KOPT-K1 (cell line): ENCODE measurements at regions not wholly inside any gene's neighbourhood (a gene's known extent, or its start where the extent isn't known, plus 50 kb on each side); places are given as distances from the start of the nearest gene placed in this dataset.

Source experiments
- H3K27ac ChIP-seq: fragments of 200-600 bp; sonication (generic); 2 replicates; pipeline ENCODE4 v1.5.1; 2016; ENCODE audit warnings: antibody characterized with exemption, mild to moderate bottlenecking, low read depth, low read length; ENCODE audit not compliant: poor library complexity, severe bottlenecking
- H3K36me3 ChIP-seq: fragments of 200-600 bp; sonication (generic); 2 replicates; pipeline ENCODE4 v1.5.1; 2017; ENCODE audit warnings: antibody characterized with exemption, mild to moderate bottlenecking, low read length, moderate library complexity; ENCODE audit not compliant: insufficient read depth
- H3K9me3 ChIP-seq: fragments of 200-600 bp; sonication (generic); 2 replicates; pipeline ENCODE4 v1.5.1; 2017; ENCODE audit warnings: antibody characterized with exemption, low read length, mild to moderate bottlenecking; ENCODE audit not compliant: insufficient read depth, poor library complexity, severe bottlenecking

DNA sequence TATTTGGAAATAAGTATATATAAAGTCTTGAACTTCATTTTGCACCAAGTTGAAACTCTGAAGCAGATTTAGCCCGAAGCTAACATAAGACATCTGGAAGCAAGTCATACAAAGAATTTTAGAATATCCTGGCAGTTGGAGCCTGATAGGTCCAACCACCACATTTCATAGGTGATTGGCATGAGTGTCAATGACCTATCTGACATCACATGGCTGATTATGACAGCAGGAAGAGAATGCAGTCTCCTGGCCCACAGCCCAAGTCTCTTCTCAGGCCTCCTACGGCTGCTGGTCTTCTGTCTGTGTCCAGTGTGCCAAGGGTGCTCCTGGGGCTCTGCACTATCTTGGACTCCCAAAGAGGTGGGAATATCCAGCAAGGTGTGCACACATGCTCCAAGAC lies 325.7 kb upstream of the ACVR2A start:
- Histone ChIP-seq H3K9me3 (no peaks in the 10 kb centered on the region), H3K36me3 (no peaks in the 10 kb centered on the region), H3K27ac (no peak overlapping the region)

DNA sequence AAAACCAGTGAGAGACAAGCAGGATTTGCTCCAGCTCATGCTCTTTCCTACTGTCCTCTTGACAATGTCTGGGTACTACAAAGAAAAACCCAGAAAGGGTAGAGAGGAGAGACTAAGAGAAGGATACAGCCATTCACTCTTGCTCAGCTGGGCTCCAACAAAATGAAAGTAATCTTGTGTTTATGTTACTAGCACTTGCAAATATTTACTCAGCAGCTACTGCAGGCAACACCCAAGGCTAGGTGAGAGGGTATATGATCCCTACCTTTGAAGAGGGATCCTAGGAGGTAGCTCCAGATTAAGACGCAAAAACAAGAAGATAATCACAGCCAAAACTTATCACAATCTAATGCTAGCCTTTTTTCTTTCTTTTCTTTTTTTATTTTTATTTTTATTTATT lies 329.6 kb upstream of the ACVR2A start:
- Histone ChIP-seq H3K27ac (no peak overlapping the region), H3K9me3 (no peaks in the 10 kb centered on the region), H3K36me3 (no peaks in the 10 kb centered on the region)

DNA sequence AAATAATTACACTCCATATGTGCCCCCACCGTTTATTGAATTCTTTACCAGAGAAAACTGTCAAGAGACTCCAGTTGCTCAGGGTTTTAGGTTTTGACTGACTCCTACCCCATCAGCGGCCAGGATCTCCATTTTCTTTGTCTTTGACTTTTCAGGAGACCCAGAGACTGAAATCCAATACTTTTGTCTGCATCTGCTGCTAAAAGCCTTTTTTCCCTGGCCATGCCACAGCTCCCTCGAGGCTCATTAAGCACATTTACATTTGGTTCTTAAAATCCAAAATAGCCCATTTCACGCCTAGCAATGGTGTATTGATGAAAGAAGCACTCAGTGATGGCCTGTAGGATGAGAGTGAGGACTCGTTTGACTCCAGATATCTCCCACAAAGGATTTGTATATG lies 332.6 kb upstream of the ACVR2A start:
- H3K27ac ChIP-seq, result no peak overlapping the region
- H3K36me3 ChIP-seq, result no peaks in the 10 kb centered on the region
- H3K9me3 ChIP-seq, result no peaks in the 10 kb centered on the region

DNA sequence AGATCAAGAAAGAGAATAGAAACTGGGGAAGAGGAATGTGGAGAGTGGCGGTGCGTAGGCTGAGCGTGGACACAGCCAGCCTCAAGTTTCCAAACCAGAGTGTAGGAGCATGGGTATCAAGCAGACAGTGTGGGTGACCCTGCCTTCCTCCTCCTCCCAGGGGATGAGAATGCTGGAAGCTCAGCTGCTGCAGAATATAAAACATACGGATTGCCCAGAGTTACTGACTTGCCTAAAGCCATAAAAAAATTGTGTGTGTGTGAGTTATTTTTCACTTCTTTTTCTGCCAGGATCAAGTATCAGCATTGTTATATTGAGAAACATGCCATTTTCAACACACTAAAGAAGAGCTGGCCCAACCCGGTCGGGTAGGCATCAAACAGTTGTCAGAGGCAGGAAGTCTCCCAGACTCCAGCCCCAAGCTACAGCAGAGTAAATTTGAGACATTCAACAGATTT lies 333.3 kb upstream of the ACVR2A start:
- Histone ChIP-seq H3K9me3 (no peaks in the 10 kb centered on the region), H3K27ac (no peak overlapping the region)

DNA sequence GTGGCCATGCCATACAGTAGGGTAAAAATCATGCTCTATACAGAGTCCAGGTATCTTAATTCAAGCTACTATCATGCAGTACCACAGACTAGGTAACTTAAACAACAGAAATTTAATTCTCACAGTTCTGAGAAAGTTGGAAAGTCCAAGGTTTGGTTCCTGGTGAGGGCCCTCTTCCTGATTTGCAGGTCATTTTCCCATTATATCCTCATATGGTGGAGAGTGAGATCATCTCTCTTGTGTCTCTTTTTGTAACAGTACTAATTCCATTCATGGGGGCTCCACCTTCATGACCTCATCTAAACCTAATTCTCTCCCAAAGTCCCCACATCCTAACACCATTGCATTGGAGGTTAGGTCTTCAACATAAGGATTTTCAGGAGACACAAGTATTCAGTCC lies 335.0 kb upstream of the ACVR2A start:
- Histone ChIP-seq H3K27ac (no peak overlapping the region), H3K36me3 (no peaks in the 10 kb centered on the region), H3K9me3 (no peaks in the 10 kb centered on the region)

More for the DNA sequence above, 333.3 kb upstream of the ACVR2A start:
- no peaks in the 10 kb centered on the region for H3K36me3 ChIP-seq

DNA sequence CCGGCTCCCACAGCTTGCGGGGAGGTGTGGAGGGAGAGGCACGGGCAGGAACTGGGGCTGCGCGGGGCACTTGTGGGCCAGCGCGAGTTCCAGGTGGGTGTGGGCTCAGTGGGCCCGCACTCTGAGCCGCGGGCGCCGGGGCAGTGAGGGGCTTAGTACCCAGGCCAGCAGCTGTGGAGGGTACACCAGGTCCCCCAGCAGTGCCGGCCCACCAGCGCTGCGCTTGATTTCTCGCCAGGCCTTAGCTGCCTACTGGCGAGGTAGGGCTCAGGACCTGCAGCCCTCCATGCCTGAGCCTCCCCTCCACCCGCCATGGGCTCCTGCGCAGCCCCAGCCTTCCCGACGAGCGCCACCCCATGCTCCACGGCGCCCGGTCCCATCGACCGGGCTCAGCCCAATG lies 337.9 kb upstream of the ACVR2A start:
- Histone ChIP-seq H3K36me3 (no peaks in the 10 kb centered on the region), H3K9me3 (no peaks in the 10 kb centered on the region), H3K27ac (no peak overlapping the region)

DNA sequence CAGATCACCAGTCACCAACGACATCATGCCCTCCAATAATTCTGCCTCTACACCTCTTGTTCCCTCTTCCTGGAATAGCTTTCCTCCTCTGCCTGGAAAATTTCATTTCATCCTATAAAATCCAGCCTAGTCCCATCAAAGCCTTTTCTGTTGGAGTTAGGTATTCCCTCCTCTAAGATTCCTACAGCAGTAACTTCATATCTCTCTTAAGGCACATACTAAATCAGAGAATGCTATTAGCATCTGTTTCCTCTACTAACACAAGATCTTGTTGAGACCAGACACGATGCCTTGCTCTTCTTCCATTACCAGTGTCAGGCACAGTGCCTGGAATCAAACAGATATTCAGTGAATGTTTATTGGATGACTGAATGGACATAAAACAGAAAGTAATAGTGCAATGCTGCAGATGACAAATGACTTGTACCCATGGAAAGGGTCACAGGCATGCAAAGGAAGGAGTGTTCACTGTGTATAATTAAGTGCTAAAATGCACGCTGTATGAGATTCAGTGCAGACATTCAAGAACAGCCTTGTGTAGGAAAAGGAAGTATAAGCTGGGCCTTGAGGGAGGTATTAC lies 342.0 kb upstream of the ACVR2A start:
- H3K27ac ChIP-seq, result no peak overlapping the region
- H3K36me3 ChIP-seq, result no peaks in the 10 kb centered on the region
- H3K9me3 ChIP-seq, result no peaks in the 10 kb centered on the region

DNA sequence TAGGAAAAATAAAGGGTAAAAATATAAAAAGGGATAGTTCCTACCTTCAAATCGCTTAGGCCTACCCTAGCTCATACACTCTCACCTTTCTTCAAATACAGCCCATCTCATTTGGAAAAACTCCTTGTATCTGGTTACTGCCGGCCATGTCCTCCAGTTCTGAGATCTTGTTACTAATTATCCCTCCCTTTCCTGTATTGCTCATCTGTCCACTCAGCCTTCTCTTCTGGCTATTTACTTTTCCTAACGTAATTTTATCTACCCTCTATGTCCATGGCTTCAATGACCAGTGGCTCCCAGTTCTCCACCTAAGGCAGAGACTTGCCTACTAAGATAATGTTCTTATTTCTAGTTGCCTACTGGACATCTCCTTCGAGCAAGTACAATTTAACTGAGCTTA lies 342.9 kb upstream of the ACVR2A start:
- Histone ChIP-seq H3K9me3 (no peaks in the 10 kb centered on the region), H3K36me3 (no peaks in the 10 kb centered on the region), H3K27ac (no peak overlapping the region)

DNA sequence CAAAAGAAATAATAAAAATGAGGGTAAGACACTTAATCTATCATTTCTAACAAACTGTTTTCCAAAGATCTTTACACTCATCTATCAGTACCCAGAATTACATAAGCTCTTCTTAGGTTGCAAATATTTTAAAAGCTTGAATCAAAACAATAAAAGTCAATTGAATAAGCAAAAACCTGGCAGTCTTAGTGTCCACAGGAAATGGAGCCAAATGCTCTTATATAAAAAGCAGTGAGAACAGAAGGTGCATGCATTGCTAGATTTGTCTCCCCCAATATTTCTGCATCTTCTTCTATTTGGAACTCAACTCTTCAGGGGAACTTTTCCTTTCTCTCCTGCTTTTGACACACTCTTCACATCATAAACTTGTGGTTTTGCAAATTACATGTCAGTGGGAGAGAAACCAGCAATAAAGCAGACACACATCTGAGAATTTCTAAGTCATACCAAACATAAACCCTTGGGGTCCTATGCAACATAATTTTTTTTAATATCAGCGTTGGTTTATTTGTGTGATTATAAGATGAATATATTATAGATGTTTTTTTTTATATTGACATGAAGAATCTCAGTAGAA lies 343.9 kb upstream of the ACVR2A start:
- no peak overlapping the region for H3K27ac ChIP-seq

DNA sequence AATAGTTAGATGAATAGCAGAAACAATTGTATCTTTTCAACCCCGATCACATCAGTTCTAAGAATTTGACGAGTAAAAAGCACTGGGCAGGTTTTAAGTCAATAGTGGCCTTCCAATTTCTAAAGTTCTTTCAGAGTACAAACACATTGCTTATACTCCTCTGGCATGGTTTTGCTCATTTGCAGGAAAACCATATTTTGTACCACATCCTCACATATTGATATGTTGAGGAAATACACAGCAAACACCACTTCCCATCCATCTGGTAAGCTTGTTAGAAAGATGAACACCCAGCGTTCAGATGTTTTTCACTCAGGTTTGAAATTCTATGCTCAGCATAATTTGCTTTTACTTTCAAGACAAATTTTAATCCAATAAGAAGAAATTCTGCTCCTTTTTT lies 344.6 kb upstream of the ACVR2A start:
- H3K9me3 ChIP-seq, result no peaks in the 10 kb centered on the region
- H3K36me3 ChIP-seq, result no peaks in the 10 kb centered on the region
- H3K27ac ChIP-seq, result no peak overlapping the region

More for the DNA sequence above, 343.9 kb upstream of the ACVR2A start:
- Histone ChIP-seq H3K36me3 (no peaks in the 10 kb centered on the region), H3K9me3 (no peaks in the 10 kb centered on the region)

DNA sequence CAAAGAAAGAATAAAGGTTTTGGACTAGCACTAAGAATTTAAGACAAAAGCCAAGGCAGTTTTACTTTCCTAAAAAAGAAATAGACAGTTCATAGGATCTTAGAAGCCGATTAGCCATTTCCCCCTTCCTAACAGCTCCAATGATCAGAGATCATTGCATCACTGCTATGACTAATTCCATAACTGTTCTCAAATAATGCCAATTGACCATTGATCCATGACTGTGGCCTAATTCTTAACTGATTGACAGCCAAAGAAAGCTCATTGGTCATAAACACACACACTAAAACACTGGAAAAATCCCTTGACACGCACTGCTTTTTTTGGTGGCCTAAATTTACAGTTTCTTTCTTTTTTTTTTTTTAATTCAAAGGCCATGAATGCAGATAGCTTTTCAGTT lies 345.0 kb upstream of the ACVR2A start:
- Histone ChIP-seq H3K27ac (no peak overlapping the region), H3K36me3 (no peaks in the 10 kb centered on the region), H3K9me3 (no peaks in the 10 kb centered on the region)

DNA sequence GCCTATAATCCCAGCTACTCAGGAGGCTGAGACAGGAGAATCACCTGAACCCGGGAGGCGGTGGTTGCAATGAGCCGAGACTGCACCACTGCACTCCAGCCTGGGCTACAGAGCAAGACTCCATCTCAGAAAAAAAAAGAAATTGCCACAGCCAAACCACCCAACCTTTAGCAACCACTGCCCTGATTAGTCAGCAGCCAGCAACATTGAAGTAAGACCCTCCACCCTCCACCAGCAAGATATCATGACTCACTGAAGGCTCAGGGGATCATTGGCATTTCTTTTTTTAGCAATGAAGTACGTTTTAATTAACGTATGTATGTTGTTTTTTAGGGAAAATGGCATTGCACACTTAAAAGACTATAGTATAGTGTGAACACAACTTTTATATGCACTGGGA lies 349.1 kb upstream of the ACVR2A start:
- H3K9me3 ChIP-seq, result no peaks in the 10 kb centered on the region
- H3K27ac ChIP-seq, result no peak overlapping the region
- no peaks in the 10 kb centered on the region for H3K36me3 ChIP-seq

DNA sequence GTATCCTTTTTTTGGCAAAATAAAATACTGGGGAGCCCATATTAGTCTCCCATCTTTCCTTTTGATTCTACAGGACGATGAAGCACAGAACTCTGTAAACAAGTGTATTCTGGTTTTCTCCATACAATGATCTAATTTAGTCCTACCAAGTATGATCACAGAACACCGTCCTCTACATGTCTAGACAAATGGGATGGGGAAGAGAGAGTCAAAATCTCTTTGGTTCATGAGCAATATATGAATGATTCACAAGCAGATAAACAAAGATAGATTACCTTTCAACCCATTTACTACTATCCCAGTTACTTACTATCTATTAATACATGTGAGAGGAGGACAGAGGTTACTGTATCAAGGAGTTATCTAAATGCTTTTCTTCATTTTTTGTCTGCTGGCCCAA lies 352.4 kb upstream of the ACVR2A start:
- Histone ChIP-seq H3K9me3 (no peaks in the 10 kb centered on the region), H3K27ac (no peak overlapping the region), H3K36me3 (no peaks in the 10 kb centered on the region)

DNA sequence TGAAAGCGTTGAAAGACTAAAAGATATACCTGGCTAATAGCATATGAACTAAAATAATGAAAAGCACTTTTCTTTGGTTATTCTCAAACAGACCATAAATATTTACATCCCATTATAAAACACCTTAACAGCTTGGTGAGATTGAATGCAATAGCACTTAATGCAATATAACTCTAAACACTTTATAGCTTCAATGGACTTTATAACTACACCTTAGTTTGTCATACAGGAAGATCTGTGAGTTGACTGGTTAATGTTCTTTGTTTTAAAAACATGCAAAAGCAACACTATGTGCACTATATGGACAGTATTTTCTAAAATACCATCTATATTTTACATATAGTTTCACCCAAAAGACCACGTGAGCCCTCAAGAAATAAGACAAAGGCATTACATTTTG lies 353.3 kb upstream of the ACVR2A start:
- Histone ChIP-seq H3K9me3 (no peaks in the 10 kb centered on the region), H3K27ac (no peak overlapping the region), H3K36me3 (no peaks in the 10 kb centered on the region)

DNA sequence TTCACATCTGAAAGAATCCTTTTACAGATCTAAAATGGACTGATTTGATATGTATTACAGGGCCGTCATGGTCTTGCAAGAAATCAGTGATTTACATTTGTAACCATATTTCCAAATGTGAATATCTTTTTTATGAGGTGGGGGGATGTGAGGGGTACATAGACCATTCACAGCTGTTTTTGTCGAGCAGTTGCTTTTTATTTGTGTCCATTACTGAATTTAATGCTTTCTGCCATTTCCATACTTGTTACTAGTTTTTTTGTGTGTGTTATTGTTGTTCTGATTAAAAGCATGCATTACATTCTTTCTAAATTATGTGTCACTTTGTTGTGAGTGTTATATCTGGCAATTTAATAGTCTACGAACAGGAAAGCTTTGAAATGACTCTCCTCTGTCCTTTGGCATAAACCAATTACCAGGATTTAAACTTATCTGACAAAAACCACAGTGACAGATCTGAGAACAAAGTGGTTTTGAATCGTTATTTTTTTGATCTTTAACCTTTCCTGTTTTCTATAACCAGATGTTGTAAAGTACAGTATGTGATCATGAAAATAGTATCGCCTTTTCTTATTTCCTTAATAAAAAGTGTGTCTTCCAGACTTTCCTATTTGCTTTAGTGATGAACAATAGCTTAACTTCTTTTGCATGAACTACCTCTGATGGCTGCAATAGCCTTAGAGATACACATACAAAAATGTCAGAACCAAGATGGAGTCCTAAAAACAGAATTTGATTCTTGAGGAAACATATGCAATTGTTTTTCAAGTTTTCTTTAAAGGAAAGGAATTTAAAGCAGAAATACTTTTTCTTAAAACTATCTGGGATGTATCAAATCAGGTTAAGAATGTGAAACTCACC lies 354.2 kb upstream of the ACVR2A start:
- Histone ChIP-seq H3K27ac (no peak overlapping the region), H3K36me3 (no peaks in the 10 kb centered on the region), H3K9me3 (no peaks in the 10 kb centered on the region)

DNA sequence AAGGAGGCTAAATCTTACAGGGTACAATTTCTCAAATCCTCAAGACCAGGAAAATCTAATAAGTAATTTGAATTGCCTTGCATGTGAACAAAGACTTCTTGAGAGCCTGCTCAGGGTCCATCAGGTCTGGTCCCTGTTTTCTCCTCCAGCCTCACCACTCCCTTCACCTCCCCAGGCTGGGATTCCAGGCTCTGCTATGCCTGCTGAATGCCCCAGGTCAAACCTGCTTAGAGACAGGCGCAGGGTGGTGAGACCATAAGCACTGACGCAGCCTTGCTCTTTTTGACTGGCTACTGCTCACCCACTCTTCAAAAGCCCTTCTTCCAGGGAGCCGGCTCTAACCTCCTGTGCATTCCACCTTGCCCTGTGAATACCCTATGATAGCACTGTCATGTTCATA lies 356.4 kb upstream of the ACVR2A start:
- H3K36me3 ChIP-seq, result no peaks in the 10 kb centered on the region
- H3K27ac ChIP-seq, result no peak overlapping the region
- H3K9me3 ChIP-seq, result no peaks in the 10 kb centered on the region
